ENCODE measurements at regions not wholly inside any gene's neighbourhood (a gene's known extent, or its start where the extent isn't known, plus 50 kb on each side); places are given as distances from the start of the nearest gene placed in this dataset.

DNA sequence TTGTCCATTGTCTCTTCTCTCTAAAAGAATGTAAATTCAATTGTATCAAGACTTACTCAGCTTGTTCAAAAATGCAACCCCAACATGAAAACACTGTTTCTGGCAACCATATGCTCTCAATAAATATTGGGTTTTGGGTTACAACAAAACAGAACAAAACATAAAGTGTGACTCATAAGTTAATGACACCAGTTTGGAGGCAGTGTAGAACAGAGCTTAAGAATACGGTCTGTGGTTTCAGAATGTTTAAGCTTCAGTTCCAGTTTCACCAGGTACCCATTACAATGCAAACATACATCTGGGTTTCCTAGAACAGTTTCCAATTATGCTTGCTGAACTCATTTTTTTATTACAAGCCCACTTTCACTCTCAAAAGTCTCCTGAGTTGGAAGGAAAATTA lies 285.8 kb upstream of the PCDH9 start:
- TF ChIP-seq, protein P1, sequence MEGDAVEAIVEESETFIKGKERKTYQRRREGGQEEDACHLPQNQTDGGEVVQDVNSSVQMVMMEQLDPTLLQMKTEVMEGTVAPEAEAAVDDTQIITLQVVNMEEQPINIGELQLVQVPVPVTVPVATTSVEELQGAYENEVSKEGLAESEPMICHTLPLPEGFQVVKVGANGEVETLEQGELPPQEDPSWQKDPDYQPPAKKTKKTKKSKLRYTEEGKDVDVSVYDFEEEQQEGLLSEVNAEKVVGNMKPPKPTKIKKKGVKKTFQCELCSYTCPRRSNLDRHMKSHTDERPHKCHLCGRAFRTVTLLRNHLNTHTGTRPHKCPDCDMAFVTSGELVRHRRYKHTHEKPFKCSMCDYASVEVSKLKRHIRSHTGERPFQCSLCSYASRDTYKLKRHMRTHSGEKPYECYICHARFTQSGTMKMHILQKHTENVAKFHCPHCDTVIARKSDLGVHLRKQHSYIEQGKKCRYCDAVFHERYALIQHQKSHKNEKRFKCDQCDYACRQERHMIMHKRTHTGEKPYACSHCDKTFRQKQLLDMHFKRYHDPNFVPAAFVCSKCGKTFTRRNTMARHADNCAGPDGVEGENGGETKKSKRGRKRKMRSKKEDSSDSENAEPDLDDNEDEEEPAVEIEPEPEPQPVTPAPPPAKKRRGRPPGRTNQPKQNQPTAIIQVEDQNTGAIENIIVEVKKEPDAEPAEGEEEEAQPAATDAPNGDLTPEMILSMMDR (IDR thresholded peaks at IDR 0.05) = no peak
- no peak for TF ChIP-seq POLR2A (IDR thresholded peaks at IDR 0.05)

Measured in heart left ventricle (tissue), 13 donors.